MCF 10A (cell line): ENCODE measurements at regions not wholly inside any gene's neighbourhood (a gene's known extent, or its start where the extent isn't known, plus 50 kb on each side); places are given as distances from the start of the nearest gene placed in this dataset.
"Not testable (repeated sequence)": the region's sequence is repeated elsewhere in the genome, so short reads cannot be mapped to it uniquely, and the experiment has no call there.

Source experiments
- BruUV-seq: library from RNA; stranded (reverse); fragments of 400-500 nt; replicated peaks from 2 replicates; lab custom pipeline; 2021; lab: Mats Ljungman, UMichigan
- CTCF ChIA-PET: fragments of 300-600 bp; sonication (Branson Sonifier 250); formaldehyde crosslinking; extraction: SDS; loops from one replicate; lab custom pipeline; 2021; ENCODE audit warnings: antibody characterized with exemption, inconsistent platforms; lab: Yijun Ruan, JAX
- POLR2A ChIA-PET: fragments of 300-600, 350-650 bp; sonication (Branson Sonifier 250); formaldehyde crosslinking; extraction: SDS; loops from one replicate; lab custom pipeline; 2020; ENCODE audit warnings: antibody characterized with exemption, inconsistent platforms; lab: Yijun Ruan, JAX
- DNase-seq: peaks from one replicate; pipeline ENCODE4 v3.0.0-alpha.2; 2018; ENCODE audit not compliant: unreplicated experiment
- H3K27ac Mint-ChIP-seq: one replicate; pipeline ENCODE4 v1.8.0; 2022; ENCODE audit warnings: mild to moderate bottlenecking, low read depth, mixed read lengths; ENCODE audit not compliant: unreplicated experiment
- H3K27me3 Mint-ChIP-seq: one replicate; pipeline ENCODE4 v1.8.0; 2022; ENCODE audit warnings: mixed read lengths; ENCODE audit not compliant: insufficient read depth, unreplicated experiment
- H3K36me3 Mint-ChIP-seq: one replicate; pipeline ENCODE4 v1.8.0; 2022; ENCODE audit warnings: mild to moderate bottlenecking, moderate library complexity, mixed read lengths; ENCODE audit not compliant: insufficient read depth, unreplicated experiment
- H3K4me1 Mint-ChIP-seq: one replicate; pipeline ENCODE4 v1.8.0; 2022; ENCODE audit warnings: mixed read lengths; ENCODE audit not compliant: insufficient read depth, unreplicated experiment
- H3K4me3 Mint-ChIP-seq: one replicate; pipeline ENCODE4 v1.8.0; 2022; ENCODE audit warnings: mild to moderate bottlenecking, moderate library complexity, mixed read lengths; ENCODE audit not compliant: unreplicated experiment
- H3K9me3 Mint-ChIP-seq: one replicate; pipeline ENCODE4 v1.8.0; 2022; ENCODE audit warnings: mixed read lengths; ENCODE audit not compliant: unreplicated experiment
- CTCF ChIP-seq: fragments of 200-600 bp; IDR thresholded peaks from one replicate; pipeline ENCODE4 v1.8.0; 2022; ENCODE audit warnings: antibody characterized with exemption, mild to moderate bottlenecking; ENCODE audit not compliant: unreplicated experiment
- intact Hi-C: fragments of 100-400 bp; cut with micrococcal nuclease; formaldehyde crosslinking; loops from 2 replicates; pipeline ENCODE4 v1.14.1; 2022

GRCh38 chr20:58573986-58574385 is 58.8 kb upstream of the APCDD1L start:
- ChIA-PET POLR2A (no interaction called here), CTCF (no interaction called here)
- Mint-ChIP-seq H3K27ac (no peak overlapping the region), H3K4me3 (no peak overlapping the region), H3K9me3 (no peaks in the 10 kb centered on the region), H3K27me3 (peaks cover 25% of the 10 kb centered on the region), H3K4me1 (no peaks in the 10 kb centered on the region), H3K36me3 (no peaks in the 10 kb centered on the region)
- intact Hi-C loops, result no loop called here
- no TSS peak for BruUV-seq
- no peak for TF ChIP-seq CTCF
- DNase-seq, result no peak

- H3K4me1 Mint-ChIP-seq, result no peaks in the 10 kb centered on the region
- peaks cover 20% of the 10 kb centered on the region for H3K27me3 Mint-ChIP-seq
- POLR2A ChIA-PET, result no interaction called here
- CTCF ChIA-PET, result no interaction called here
- intact Hi-C loops, result no loop called here
- no TSS peak for BruUV-seq
- H3K4me3 Mint-ChIP-seq, result no peak overlapping the region
- H3K36me3 Mint-ChIP-seq, result no peaks in the 10 kb centered on the region
- no peaks in the 10 kb centered on the region for H3K9me3 Mint-ChIP-seq
- TF ChIP-seq CTCF, result no peak
- H3K27ac Mint-ChIP-seq, result no peak overlapping the region
- no peak for DNase-seq
Measured at GRCh38 chr20:58573257-58573656, 58.1 kb upstream of the APCDD1L start.

DNA sequence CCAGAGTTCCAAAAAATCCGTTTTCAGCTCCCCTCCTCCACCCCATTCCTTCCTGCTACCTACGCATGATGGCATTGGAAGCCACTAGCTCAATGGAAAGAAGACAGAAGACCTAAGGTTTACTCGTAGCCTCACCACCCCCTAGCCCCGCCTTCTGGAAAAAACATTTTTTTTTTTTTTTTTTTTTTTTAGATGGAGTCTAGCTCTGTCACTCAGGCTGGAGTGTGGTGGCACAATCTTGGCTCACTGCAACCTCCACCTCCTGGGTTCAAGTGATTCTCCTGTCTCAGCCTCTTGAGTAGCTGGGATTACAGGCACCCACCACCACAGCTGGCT is 57.2 kb upstream of the APCDD1L start:
- H3K36me3 Mint-ChIP-seq, H3K9me3 Mint-ChIP-seq, H3K27ac Mint-ChIP-seq, BruUV-seq, DNase-seq, intact Hi-C loops, H3K4me1 Mint-ChIP-seq, POLR2A ChIA-PET, H3K4me3 Mint-ChIP-seq: not testable (repeated sequence)
- CTCF ChIA-PET, result interaction anchor here (0.6 kb wide), 1 partner anchor 226 kb away, joined by 3 read pairs; no protein-coding TSS in a partner anchor
- H3K27me3 Mint-ChIP-seq, result peaks cover 20% of the 10 kb centered on the region

DNA sequence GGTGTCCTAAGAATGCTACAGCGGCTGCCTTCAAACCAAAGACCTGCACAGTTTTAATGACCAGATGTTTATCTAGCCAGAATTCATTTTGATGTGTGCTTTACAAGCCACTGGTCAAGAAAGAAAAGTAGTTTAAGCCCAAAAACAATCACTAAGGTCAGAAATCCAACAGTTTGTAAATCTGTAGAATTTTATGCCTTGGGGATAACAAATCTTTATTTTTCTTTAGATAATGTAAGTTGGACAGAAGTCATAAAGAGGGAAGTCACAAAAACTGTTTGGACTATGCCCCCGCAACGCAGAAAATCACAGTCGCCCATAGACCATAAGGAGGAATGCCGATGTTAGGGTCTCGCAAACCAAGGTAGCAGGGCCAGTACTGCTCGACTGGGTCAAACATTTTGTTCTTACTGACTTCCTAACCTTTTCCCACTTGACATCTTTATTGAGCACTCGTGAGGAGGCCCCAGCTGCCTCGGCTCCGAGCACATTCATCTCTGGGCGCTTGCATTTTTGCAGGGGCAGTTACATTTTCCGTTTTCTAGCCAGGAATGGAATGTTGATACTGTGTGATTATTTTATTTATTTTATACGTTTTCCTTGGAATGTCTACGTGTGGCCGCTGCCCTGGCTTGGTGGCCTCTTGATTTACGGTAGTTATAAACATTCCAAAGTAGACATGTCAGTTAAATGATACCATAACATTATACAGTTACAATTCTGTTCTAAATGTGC is 56.7 kb upstream of the APCDD1L start:
- no TSS peak for BruUV-seq
- H3K9me3 Mint-ChIP-seq, result no peaks in the 10 kb centered on the region
- peaks cover 1% of the 10 kb centered on the region for H3K36me3 Mint-ChIP-seq
- H3K27me3 Mint-ChIP-seq, result peaks cover 20% of the 10 kb centered on the region
- TF ChIP-seq CTCF, result no peak
- H3K27ac Mint-ChIP-seq, result no peak overlapping the region
- no peak for DNase-seq
- POLR2A ChIA-PET, result no interaction called here
- CTCF ChIA-PET, result interaction anchor here (0.6 kb wide), 1 partner anchor 226 kb away, joined by 3 read pairs; no protein-coding TSS in a partner anchor
- intact Hi-C loops, result no loop called here
- H3K4me3 Mint-ChIP-seq, result no peak overlapping the region
- H3K4me1 Mint-ChIP-seq, result no peaks in the 10 kb centered on the region
